ENCODE measurements at regions not wholly inside any gene's neighbourhood (a gene's known extent, or its start where the extent isn't known, plus 50 kb on each side); places are given as distances from the start of the nearest gene placed in this dataset.

DNA sequence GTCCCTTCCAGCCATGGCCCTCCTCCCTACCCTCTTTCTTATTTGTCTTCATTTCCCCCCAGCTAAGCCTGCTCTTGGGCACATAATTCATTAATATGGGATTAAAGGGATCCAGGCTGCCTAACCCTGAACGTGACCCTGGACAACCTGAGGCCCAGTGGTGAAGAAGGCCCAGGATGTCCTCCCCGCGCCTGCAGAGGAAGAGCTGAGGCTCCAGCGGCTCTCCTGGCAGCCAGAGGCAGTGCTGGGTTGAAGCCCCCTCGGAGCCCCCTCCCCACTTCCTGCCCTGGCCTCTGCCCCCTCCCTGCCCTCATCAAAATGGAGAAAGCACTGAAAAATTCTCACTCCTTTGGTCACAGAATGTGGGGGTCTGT is 96.5 kb upstream of the ATP2B2 start:
- Mint-ChIP-seq H3K27ac (ENCODE audit: unreplicated experiment) (no peak overlapping the region), H3K9me3 (ENCODE audit: unreplicated experiment) (no peaks in the 10 kb centered on the region), H3K4me1 (ENCODE audit: unreplicated experiment) (no peaks in the 10 kb centered on the region), H3K4me3 (ENCODE audit: unreplicated experiment) (no peak overlapping the region), H3K36me3 (ENCODE audit: unreplicated experiment) (no peaks in the 10 kb centered on the region), H3K27me3 (ENCODE audit: unreplicated experiment) (peaks cover 27% of the 10 kb centered on the region)
- no peak for DNase-seq (ENCODE audit: extremely low spot score, unreplicated experiment)
- TF ChIP-seq, protein P1, sequence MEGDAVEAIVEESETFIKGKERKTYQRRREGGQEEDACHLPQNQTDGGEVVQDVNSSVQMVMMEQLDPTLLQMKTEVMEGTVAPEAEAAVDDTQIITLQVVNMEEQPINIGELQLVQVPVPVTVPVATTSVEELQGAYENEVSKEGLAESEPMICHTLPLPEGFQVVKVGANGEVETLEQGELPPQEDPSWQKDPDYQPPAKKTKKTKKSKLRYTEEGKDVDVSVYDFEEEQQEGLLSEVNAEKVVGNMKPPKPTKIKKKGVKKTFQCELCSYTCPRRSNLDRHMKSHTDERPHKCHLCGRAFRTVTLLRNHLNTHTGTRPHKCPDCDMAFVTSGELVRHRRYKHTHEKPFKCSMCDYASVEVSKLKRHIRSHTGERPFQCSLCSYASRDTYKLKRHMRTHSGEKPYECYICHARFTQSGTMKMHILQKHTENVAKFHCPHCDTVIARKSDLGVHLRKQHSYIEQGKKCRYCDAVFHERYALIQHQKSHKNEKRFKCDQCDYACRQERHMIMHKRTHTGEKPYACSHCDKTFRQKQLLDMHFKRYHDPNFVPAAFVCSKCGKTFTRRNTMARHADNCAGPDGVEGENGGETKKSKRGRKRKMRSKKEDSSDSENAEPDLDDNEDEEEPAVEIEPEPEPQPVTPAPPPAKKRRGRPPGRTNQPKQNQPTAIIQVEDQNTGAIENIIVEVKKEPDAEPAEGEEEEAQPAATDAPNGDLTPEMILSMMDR (IDR thresholded peaks at IDR 0.05) = no peak

DNA sequence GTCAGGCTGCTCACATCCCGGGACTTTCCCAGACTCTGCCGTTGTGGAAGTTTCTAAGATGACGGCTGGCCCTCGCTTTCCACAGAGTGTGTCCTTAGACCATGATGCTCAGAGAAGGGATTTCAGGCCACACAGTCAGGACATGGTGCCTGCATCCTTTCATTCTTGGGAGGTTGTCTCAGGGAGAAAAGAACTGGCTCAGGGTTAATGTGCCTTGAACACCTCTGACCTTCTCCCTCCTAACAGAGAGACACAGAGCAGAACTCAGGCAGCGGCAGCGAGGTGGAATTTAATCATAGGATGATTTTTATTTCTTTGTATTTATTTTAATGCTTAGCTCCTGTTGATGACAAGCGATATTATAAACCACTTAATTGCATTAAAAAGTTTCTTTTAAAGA is 96.9 kb upstream of the ATP2B2 start:
- H3K27ac Mint-ChIP-seq (ENCODE audit: unreplicated experiment) = no peak overlapping the region
- no peak for DNase-seq (ENCODE audit: extremely low spot score, unreplicated experiment)
- no peaks in the 10 kb centered on the region for H3K4me1 Mint-ChIP-seq (ENCODE audit: unreplicated experiment)
- TF ChIP-seq, protein P1 (IDR thresholded peaks at IDR 0.05) = no peak
- H3K4me3 Mint-ChIP-seq (ENCODE audit: unreplicated experiment) = no peak overlapping the region
- H3K36me3 Mint-ChIP-seq (ENCODE audit: unreplicated experiment) = no peaks in the 10 kb centered on the region
- H3K27me3 Mint-ChIP-seq (ENCODE audit: unreplicated experiment) = peaks cover 27% of the 10 kb centered on the region
- no peaks in the 10 kb centered on the region for H3K9me3 Mint-ChIP-seq (ENCODE audit: unreplicated experiment)

DNA sequence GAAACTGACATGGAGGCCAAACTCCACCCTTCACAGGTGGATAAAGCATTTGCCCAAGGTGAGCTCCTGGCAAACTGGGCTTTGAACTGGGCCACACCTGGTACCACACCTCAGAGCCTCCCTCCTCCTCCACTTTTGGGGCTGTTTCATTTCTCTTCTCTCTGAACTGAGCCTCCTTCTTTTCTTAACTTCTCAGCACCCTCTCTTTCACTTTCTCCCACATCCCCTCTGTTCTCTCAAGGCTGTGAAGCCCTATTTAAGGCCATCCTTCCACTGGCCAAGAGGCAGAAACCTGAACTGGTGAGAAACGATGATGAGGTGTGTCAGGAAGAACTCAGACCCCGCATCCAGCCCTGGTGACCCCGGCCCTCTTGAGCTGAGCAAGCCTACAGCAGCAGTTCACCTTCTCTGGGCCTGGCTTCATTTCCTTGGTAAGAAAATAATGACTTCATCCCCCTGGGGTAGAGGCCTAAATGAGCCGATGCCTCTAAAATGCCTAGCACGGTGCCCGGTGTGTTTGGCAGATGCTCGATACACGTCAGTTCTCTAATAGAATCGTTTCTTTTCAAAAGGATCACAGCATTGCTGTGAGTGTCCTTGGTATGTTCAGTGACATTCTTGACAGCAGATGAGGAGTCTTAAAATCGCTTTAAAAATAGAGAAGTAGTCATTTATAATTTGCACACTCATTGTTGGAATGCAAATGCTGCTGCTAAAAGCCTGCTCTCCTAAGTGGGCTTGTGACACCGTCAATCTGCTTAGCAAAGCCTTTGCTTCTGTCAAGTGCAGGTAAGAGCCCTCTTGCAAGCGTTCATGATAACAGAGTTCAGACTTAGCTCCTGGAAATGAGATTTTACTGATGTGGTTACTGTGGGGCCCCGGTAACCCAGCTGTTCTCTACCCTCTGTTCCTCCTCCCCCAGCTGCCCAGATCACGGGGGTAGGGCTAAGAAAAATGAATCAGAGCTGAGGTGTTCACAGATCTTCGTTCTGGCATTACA is 97.7 kb upstream of the ATP2B2 start:
- H3K36me3 Mint-ChIP-seq (ENCODE audit: unreplicated experiment) = no peaks in the 10 kb centered on the region
- no peak for DNase-seq (ENCODE audit: extremely low spot score, unreplicated experiment)
- H3K27me3 Mint-ChIP-seq (ENCODE audit: unreplicated experiment) = peaks cover 22% of the 10 kb centered on the region
- H3K4me1 Mint-ChIP-seq (ENCODE audit: unreplicated experiment) = no peaks in the 10 kb centered on the region
- TF ChIP-seq, protein P1 (IDR thresholded peaks at IDR 0.05) = no peak
- H3K4me3 Mint-ChIP-seq (ENCODE audit: unreplicated experiment) = no peak overlapping the region
- no peaks in the 10 kb centered on the region for H3K9me3 Mint-ChIP-seq (ENCODE audit: unreplicated experiment)
- H3K27ac Mint-ChIP-seq (ENCODE audit: unreplicated experiment) = no peak overlapping the region

DNA sequence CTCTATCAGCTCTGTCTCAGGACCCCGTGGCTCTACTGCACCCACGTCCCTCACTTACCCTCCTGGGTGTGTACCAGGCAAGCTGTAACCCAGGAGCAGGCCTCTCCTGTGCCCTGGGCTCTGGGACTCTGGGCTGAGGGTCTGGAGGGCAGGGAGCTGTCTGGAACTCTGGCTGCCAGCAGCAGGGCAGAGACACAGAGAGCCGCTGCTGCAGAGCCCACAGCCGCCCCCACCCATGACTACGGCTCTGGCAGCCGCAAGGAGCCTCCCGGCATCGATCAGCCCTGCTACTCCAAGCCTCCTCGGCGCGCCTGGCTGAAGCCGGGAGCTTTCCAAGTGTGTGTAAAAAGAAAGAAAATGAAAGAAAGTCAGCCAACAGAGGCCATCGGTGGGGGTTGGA is 103.7 kb upstream of the ATP2B2 start:
- Mint-ChIP-seq H3K9me3 (ENCODE audit: unreplicated experiment) (no peaks in the 10 kb centered on the region), H3K36me3 (ENCODE audit: unreplicated experiment) (no peaks in the 10 kb centered on the region), H3K27me3 (ENCODE audit: unreplicated experiment) (peaks cover 10% of the 10 kb centered on the region), H3K27ac (ENCODE audit: unreplicated experiment) (no peak overlapping the region), H3K4me1 (ENCODE audit: unreplicated experiment) (no peaks in the 10 kb centered on the region), H3K4me3 (ENCODE audit: unreplicated experiment) (no peak overlapping the region)
- TF ChIP-seq, protein P1 (IDR thresholded peaks at IDR 0.05) = no peak
- DNase-seq (ENCODE audit: extremely low spot score, unreplicated experiment) = no peak

DNA sequence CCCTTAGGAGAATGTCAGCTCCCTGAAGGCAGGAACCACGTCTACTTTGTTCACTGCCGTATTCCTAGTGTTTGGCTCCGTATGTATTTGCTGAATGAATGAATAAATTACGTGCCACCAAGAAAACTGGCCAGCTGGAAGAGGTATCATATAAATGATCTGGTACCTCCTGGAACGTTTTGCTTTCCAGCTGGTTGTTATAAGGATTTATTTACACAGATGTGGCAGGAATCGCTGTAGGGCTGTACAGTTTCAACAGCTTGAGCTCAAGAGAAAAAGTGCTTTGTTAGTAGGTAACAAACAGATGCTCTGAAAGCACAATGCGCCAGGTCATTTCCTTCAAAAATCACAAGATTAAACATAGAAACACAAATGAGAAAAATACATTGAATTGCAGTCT is 108.8 kb upstream of the ATP2B2 start:
- no peaks in the 10 kb centered on the region for H3K9me3 Mint-ChIP-seq (ENCODE audit: unreplicated experiment)
- no peaks in the 10 kb centered on the region for H3K4me1 Mint-ChIP-seq (ENCODE audit: unreplicated experiment)
- no peaks in the 10 kb centered on the region for H3K36me3 Mint-ChIP-seq (ENCODE audit: unreplicated experiment)
- peaks cover 6% of the 10 kb centered on the region for H3K27me3 Mint-ChIP-seq (ENCODE audit: unreplicated experiment)
- H3K27ac Mint-ChIP-seq (ENCODE audit: unreplicated experiment) = no peak overlapping the region
- TF ChIP-seq, protein P1 (IDR thresholded peaks at IDR 0.05) = no peak
- no peak for DNase-seq (ENCODE audit: extremely low spot score, unreplicated experiment)
- no peak overlapping the region for H3K4me3 Mint-ChIP-seq (ENCODE audit: unreplicated experiment)

Measured in osteocyte (in vitro differentiated cells).